ENCODE measurements at regions not wholly inside any gene's neighbourhood (a gene's known extent, or its start where the extent isn't known, plus 50 kb on each side); places are given as distances from the start of the nearest gene placed in this dataset.

DNA sequence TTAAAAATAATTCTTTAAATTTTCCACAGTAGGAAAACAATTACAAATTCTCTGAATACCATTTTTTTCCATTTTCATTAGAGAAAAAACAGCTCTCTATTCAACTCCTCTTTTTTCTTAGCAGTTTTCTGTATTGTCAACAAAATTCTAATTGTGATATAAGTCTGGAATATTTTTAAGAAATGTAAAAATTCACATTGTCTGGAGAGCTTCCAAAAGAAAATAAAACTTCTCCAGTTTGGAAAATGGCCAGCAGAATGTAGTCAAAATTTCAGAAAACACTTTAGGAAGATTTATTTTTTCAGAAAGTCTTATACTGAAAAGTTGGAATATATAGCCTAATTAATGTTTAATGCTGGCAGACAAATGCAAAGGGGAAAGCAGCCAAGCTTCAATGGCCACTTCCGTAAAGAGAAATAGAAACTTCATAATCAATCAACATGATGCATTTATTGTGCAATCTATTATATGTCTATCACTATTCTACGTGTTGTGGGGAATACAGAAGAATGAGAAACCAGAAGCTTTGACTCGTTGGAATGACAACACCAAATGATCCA, 733.2 kb upstream of the PKDCC start:
- ChIA-PET CTCF (no interaction called here), POLR2A (no interaction called here)
- Mint-ChIP-seq H3K27ac (ENCODE audit: unreplicated experiment) (no peak overlapping the region), H3K9me3 (ENCODE audit: unreplicated experiment) (no peaks in the 10 kb centered on the region), H3K27me3 (ENCODE audit: insufficient read depth, unreplicated experiment) (peaks cover 3% of the 10 kb centered on the region), H3K4me1 (ENCODE audit: low read depth, unreplicated experiment) (no peaks in the 10 kb centered on the region), H3K4me3 (ENCODE audit: unreplicated experiment) (no peak overlapping the region), H3K36me3 (ENCODE audit: insufficient read depth, unreplicated experiment) (no peaks in the 10 kb centered on the region)
- Histone ChIP-seq H3K9me3 (no peaks in the 10 kb centered on the region), H3K4me1 (no peaks in the 10 kb centered on the region), H3K36me3 (ENCODE audit: control insufficient read depth, insufficient read depth, low read length) (no peaks in the 10 kb centered on the region), H3K4me3 (ENCODE audit: low read depth, low read length) (no peak overlapping the region), H3K27me3 (replicated peaks; ENCODE audit: control insufficient read depth, insufficient read depth, low read length) (no peaks in the 10 kb centered on the region)
- DNase-seq: no peak
- TF ChIP-seq CTCF (IDR thresholded peaks at IDR 0.05; ENCODE audit: insufficient read depth in 1 of 2, low read depth in 1 of 2, low read length in 1 of 2, severe bottlenecking in 1 of 2, unreplicated experiment in 1 of 2): no peak
- no TSS peak for BruUV-seq (replicated peaks)
- intact Hi-C loops (cut with micrococcal nuclease; ENCODE audit: unreplicated experiment): no loop called here

DNA sequence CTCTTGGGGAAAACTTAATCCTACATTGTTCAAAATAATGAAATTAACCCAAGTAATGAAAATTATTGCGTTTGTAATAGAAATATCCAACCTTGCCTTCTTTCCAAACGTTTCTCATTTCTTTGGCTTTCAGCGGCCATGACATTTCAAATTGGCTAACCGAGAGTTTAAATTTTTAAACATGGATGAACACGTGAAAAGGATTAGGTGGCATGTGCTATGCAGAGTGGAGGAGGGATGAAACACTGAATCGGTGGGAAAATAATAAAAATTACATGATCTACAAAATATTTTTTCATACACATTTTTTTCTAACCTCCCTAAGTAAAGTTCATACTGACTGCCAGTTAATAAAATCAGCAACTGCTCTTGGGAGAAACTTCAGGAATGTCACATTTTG, 728.4 kb upstream of the PKDCC start:
- no TSS peak for BruUV-seq (replicated peaks)
- ChIA-PET CTCF (no interaction called here), POLR2A (no interaction called here)
- H3K27me3 ChIP-seq (replicated peaks; ENCODE audit: control insufficient read depth, insufficient read depth, low read length): no peaks in the 10 kb centered on the region
- Mint-ChIP-seq H3K4me3 (ENCODE audit: unreplicated experiment) (no peak overlapping the region), H3K4me1 (ENCODE audit: low read depth, unreplicated experiment) (no peaks in the 10 kb centered on the region), H3K36me3 (ENCODE audit: insufficient read depth, unreplicated experiment) (no peaks in the 10 kb centered on the region), H3K9me3 (ENCODE audit: unreplicated experiment) (no peaks in the 10 kb centered on the region), H3K27me3 (ENCODE audit: insufficient read depth, unreplicated experiment) (peaks cover 3% of the 10 kb centered on the region), H3K27ac (ENCODE audit: unreplicated experiment) (no peak overlapping the region)
- intact Hi-C loops (cut with micrococcal nuclease; ENCODE audit: unreplicated experiment): no loop called here
- no peak for DNase-seq
- H3K36me3 ChIP-seq (ENCODE audit: control insufficient read depth, insufficient read depth, low read length): no peaks in the 10 kb centered on the region
- no peaks in the 10 kb centered on the region for H3K9me3 ChIP-seq
- no peak for TF ChIP-seq CTCF (IDR thresholded peaks at IDR 0.05; ENCODE audit: insufficient read depth in 1 of 2, low read depth in 1 of 2, low read length in 1 of 2, severe bottlenecking in 1 of 2, unreplicated experiment in 1 of 2)
- H3K4me3 ChIP-seq (ENCODE audit: low read depth, low read length): no peak overlapping the region
- no peaks in the 10 kb centered on the region for H3K4me1 ChIP-seq

DNA sequence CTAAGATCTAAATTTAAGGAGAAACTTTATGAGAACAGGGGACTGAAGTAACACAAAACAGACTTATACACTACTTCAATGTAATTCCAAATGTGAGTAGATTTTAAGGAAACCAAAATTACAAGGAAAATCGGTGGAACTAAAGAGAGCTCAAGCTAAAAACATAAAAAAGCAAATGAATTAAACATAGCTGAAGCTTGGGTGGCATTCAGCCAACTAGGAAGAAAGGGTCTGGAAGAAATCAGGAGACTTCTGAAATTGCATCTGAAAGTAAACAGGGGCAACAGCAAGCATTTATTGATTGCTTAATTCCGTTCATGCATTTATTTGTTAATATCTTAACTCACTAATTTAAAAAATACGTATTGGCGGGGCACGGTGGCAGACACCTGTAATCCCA, 727.3 kb upstream of the PKDCC start:
- intact Hi-C loops (cut with micrococcal nuclease; ENCODE audit: unreplicated experiment): no loop called here
- TF ChIP-seq CTCF (IDR thresholded peaks at IDR 0.05; ENCODE audit: insufficient read depth in 1 of 2, low read depth in 1 of 2, low read length in 1 of 2, severe bottlenecking in 1 of 2, unreplicated experiment in 1 of 2): no peak
- Histone ChIP-seq H3K36me3 (ENCODE audit: control insufficient read depth, insufficient read depth, low read length) (no peaks in the 10 kb centered on the region), H3K4me3 (ENCODE audit: low read depth, low read length) (no peak overlapping the region), H3K27me3 (replicated peaks; ENCODE audit: control insufficient read depth, insufficient read depth, low read length) (no peaks in the 10 kb centered on the region), H3K4me1 (no peaks in the 10 kb centered on the region), H3K9me3 (no peaks in the 10 kb centered on the region)
- no peak overlapping the region for H3K27ac Mint-ChIP-seq (ENCODE audit: unreplicated experiment)
- ChIA-PET POLR2A (no interaction called here), CTCF (no interaction called here)
- H3K4me3 Mint-ChIP-seq (ENCODE audit: unreplicated experiment): no peak overlapping the region
- peaks cover 3% of the 10 kb centered on the region for H3K27me3 Mint-ChIP-seq (ENCODE audit: insufficient read depth, unreplicated experiment)
- DNase-seq: no peak
- no peaks in the 10 kb centered on the region for H3K36me3 Mint-ChIP-seq (ENCODE audit: insufficient read depth, unreplicated experiment)
- H3K9me3 Mint-ChIP-seq (ENCODE audit: unreplicated experiment): no peaks in the 10 kb centered on the region
- BruUV-seq (replicated peaks): no TSS peak
- H3K4me1 Mint-ChIP-seq (ENCODE audit: low read depth, unreplicated experiment): no peaks in the 10 kb centered on the region
